GM21723 (cell line): ENCODE measurements at regions not wholly inside any gene's neighbourhood (a gene's known extent, or its start where the extent isn't known, plus 50 kb on each side); places are given as distances from the start of the nearest gene placed in this dataset.

Source experiments
- ATAC-seq: cut with Tn5 transposase; IDR thresholded peaks from one replicate; pipeline ENCODE4 v1.9.1; 2021; ENCODE audit warnings: mild to moderate bottlenecking, moderate library complexity; ENCODE audit not compliant: unreplicated experiment

- no peak for ATAC-seq
These were observed 256.5 kb upstream of the TNRC6C start for GRCh38 chr17:77701996-77702395.

GRCh38 chr17:77704048-77704815 lies 254.3 kb upstream of the TNRC6C start:
- no peak for ATAC-seq

- ATAC-seq, result no peak
These were observed 251.6 kb upstream of the TNRC6C start for GRCh38 chr17:77706938-77707337.

- ATAC-seq, result no peak
These were observed 251.0 kb upstream of the TNRC6C start for GRCh38 chr17:77707546-77707945.

GRCh38 chr17:77708049-77708448 lies 250.5 kb upstream of the TNRC6C start:
- ATAC-seq, result no peak

GRCh38 chr17:77708936-77709335 lies 249.6 kb upstream of the TNRC6C start:
- no peak for ATAC-seq

GRCh38 chr17:77709594-77709993 lies 248.9 kb upstream of the TNRC6C start:
- no peak for ATAC-seq

GRCh38 chr17:77712578-77712977 lies 245.9 kb upstream of the TNRC6C start:
- ATAC-seq, result no peak

- ATAC-seq, result no peak
These were observed 242.1 kb upstream of the TNRC6C start for GRCh38 chr17:77716289-77716926.

GRCh38 chr17:77717941-77718668 lies 240.4 kb upstream of the TNRC6C start:
- no peak for ATAC-seq

GRCh38 chr17:77718669-77718961 lies 239.9 kb upstream of the TNRC6C start:
- no peak for ATAC-seq

- ATAC-seq, result no peak
These were observed 238.7 kb upstream of the TNRC6C start for GRCh38 chr17:77719806-77720205.

- ATAC-seq, result no peak
These were observed 237.3 kb upstream of the TNRC6C start for GRCh38 chr17:77720946-77721845.

- no peak for ATAC-seq
These were observed 236.7 kb upstream of the TNRC6C start for GRCh38 chr17:77721846-77722160.

GRCh38 chr17:77722366-77722765 lies 236.1 kb upstream of the TNRC6C start:
- ATAC-seq, result no peak

- no peak for ATAC-seq
These were observed 235.2 kb upstream of the TNRC6C start for GRCh38 chr17:77723071-77723908.

GRCh38 chr17:77723909-77724875 lies 234.3 kb upstream of the TNRC6C start:
- ATAC-seq, result no peak

GRCh38 chr17:77724876-77725615 lies 233.5 kb upstream of the TNRC6C start:
- ATAC-seq, result no peak

- ATAC-seq, result no peak
These were observed 232.7 kb upstream of the TNRC6C start for GRCh38 chr17:77725846-77726245.
